GM21529 (cell line): ENCODE measurements at regions not wholly inside any gene's neighbourhood (a gene's known extent, or its start where the extent isn't known, plus 50 kb on each side); places are given as distances from the start of the nearest gene placed in this dataset.
"Not testable (repeated sequence)": the region's sequence is repeated elsewhere in the genome, so short reads cannot be mapped to it uniquely, and the experiment has no call there.

Experiments
- ATAC-seq: cut with Tn5 transposase; IDR thresholded peaks from one replicate; pipeline ENCODE4 v1.9.1; 2021; ENCODE audit not compliant: unreplicated experiment

GRCh38 chr17:73838815-73839214 is 194.6 kb upstream of the SDK2 start:
- ATAC-seq = no peak

DNA sequence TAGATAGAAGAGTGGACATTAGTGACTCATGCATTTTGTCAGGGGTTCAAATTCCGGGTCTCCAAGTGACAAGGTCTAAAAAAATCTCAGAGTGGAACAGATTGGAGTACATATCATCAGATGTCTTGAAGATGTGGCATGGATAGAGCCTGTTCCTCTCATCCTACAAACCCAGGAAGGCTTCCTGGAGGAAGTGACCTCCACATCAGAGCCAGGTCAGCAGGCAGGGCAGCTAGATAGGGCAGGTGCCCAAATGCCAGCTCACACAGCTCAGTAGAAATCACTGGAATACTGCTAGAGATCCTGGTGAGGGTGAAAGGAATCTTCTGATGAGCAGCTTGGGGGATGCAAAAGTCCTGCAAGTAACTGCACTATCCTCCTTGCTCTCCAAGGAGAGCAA is 196.6 kb upstream of the SDK2 start:
- no peak for ATAC-seq

GRCh38 chr17:73841431-73842060 is 197.3 kb upstream of the SDK2 start:
- ATAC-seq = no peak

DNA sequence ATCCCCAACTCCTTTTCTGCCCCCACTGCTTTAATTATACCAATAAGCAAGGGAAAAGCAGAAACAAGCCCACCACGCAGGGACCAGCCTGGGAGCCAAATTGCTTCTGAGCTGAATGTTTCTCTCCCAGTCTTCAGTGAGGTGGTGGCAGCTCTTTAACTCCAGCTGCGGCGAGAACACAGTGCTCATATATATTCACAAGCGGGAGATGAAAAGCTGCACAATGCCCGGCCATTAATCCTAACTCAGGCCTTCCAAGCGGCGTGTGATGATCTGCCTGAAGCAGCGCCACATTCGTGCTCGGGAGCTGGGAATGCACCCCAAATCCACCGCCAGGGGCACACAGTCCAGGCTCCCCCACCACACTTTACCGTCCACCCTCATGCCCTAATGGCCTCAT is 203.7 kb upstream of the SDK2 start:
- ATAC-seq = no peak

- ATAC-seq = no peak
Measured at GRCh38 chr17:73850426-73850825, 206.2 kb upstream of the SDK2 start.

DNA sequence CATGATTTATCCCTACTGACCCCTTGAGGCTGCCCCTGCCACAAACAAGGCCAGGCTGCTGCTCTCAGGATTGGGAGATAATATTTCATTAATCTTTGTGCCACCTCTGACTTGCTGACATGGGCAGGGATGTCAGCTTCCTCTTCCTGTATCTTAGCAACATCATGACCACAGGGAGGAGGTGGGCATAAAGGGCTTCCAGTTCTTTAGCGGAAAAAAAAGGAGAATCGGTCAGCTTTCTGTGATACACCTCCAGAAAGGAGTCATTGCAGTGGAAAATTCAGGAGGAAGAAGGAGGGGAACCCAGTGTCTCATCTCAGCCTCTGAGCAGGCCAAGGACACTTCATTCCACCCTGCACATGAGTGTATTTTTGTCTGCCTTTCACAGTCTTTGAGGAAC is 206.8 kb upstream of the SDK2 start:
- no peak for ATAC-seq

DNA sequence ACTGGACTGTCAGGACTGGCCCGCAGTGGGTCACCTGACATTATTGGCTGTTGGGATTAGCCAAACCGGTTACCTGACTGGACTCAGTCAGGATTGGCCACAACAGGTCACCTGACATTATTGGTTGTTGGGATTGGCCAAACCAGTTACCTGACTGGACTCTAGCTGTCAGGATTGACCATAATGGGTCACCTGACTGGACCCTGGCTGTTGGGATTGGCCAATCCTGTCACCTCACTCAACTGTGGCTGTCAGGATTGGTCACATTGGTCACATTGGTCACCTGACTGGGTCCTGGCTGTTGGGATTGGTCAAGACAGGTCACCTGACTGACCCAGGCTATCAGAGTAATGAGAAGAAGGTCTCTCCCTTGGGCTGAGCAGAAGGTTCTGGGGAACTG is 207.7 kb upstream of the SDK2 start:
- no peak for ATAC-seq

DNA sequence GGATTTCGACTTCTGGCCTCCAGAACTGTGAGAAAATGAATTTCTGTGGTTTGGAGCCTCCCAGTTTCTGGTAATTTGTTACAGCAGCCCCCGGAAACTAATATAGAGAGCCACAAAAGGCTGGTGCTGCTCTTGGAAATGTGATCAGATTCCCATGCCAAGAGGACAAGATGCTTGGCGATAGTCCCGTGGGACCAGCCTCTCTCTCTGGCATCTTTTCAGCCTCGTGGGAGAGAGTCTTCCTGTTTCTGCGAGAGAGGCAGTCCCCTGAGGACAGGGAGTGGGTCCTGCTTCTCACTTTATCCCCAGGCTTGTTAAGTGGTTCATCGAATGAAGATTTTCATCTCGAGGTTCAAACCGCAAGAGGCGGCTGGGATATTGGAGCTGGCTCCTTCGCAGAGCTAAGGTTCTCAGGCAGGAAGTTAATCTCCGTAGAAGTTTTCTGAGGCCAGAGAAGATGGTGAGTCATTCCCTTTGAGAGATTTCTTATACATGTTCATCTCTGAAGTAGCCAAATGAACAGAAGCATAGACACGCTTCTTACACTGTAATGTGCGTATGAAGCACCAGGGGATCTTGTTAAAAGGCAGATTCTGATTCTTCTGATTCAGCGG is 211.6 kb upstream of the SDK2 start:
- ATAC-seq = no peak

GRCh38 chr17:73856556-73856955 is 212.3 kb upstream of the SDK2 start:
- ATAC-seq = no peak

GRCh38 chr17:73859439-73860008 is 215.3 kb upstream of the SDK2 start:
- ATAC-seq = not testable (repeated sequence)

- ATAC-seq = no peak
Measured at GRCh38 chr17:73861543-73861942, 217.3 kb upstream of the SDK2 start.

GRCh38 chr17:73863761-73864535 is 219.7 kb upstream of the SDK2 start:
- ATAC-seq = no peak

- no peak for ATAC-seq
Measured at GRCh38 chr17:73865831-73866230, 221.6 kb upstream of the SDK2 start.

- ATAC-seq = no peak
Measured at GRCh38 chr17:73867056-73867455, 222.8 kb upstream of the SDK2 start.

DNA sequence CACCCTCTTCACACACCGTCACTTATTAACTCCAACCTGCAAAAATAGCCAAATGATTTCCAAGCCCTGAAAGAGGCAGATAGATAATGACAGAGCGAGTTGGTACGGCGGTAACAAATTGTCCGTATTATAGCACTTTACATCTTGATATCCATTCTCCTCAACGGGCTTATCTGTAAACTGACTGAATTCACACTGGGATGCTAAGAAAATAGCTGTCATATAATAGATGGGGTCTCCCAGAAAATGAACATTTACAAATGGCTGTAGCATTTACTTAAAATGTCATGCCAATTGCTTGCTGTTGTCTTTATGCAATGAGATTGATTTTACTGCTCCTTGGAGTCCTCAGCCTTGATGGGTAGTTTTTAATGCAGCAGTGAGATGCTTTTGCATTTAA is 225.8 kb upstream of the SDK2 start:
- no peak for ATAC-seq

DNA sequence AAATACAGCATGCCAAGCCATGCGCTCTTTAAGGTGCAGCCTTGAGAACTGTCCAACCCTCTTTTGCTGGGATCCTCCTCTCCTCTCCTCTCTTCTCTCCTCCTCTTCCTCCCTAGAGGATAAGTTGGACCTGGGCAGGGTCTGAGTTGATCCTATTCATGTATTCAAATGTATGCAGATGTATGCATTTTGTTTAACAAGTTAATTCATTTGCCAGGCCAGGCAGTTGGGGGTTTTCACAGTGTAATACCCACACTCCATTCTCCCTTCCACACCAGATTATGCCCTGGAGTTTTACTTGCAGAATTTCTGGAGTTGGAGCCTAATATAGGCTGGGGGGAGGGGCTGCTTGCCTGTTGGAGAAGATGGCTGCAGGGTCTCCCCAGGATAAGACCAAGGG is 226.2 kb upstream of the SDK2 start:
- ATAC-seq = no peak

- no peak for ATAC-seq
Measured at GRCh38 chr17:73872816-73873215, 228.6 kb upstream of the SDK2 start.

DNA sequence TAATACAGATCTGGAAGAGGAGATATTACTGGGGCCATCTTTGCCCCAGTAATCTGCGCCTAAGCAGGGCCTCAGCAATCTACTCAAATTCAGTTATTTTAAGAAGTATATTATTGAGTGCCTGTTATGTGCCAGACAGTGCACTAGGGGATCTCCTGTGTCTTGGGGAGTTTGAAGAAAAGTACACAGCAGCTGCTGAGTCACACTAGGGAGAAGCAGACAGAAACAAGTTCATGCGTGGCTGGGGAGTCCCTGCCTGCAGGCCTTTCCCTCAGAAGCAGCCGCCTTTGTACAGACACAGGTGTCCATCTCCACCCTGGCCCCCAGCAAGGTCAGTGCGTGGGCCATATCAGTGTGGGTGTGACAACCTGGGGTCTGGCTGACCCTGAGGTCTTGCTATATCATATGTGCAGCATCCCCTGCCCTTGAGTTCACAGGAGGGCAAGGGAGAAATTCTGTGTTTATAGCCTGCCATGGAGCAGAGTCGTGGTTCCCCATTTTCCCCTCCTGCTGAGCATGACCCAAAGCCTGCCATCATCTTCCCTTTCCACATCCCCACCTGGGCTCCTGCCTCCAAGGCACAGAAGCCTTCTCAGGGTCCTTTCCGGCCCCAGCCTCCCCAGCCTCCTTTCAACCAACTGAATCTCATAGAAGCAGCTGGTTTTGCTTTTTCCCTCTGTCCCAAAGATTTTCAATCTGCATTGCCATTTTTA is 229.9 kb upstream of the SDK2 start:
- ATAC-seq = peak; percentile 53

DNA sequence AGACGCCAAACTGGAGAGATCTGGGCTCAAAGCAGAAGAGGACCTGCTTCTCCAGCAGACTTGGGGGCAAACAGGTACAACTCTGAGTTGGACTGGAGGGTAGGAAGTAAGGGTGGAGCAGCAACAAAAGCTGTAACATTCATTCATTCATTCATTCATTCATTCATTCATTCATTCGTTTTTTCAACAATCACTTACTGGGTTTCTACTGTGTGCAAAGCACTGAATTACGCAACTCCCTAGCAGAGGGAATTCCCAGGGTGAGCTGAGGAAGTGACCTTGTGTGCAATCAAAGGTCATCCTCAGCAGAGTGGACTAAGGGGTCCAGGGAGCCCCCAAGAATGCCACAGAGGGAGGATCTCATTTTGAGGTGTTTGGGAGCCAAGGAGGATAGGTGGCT is 231.1 kb upstream of the SDK2 start:
- no peak for ATAC-seq

GRCh38 chr17:73877962-73878361 is 233.7 kb upstream of the SDK2 start:
- no peak for ATAC-seq

- ATAC-seq = no peak
Measured at GRCh38 chr17:73878923-73879322, 234.7 kb upstream of the SDK2 start.
